CD1c-positive myeloid dendritic cell (primary cell): ENCODE measurements at regions not wholly inside any gene's neighbourhood (a gene's known extent, or its start where the extent isn't known, plus 50 kb on each side); places are given as distances from the start of the nearest gene placed in this dataset.
"Not testable (repeated sequence)": the region's sequence is repeated elsewhere in the genome, so short reads cannot be mapped to it uniquely, and the experiment has no call there.

Experiments used
- DNase-seq: peaks from one replicate; pipeline ENCODE4 v3.0.0-alpha.2; 2016; ENCODE audit errors: extremely low spot score

DNA sequence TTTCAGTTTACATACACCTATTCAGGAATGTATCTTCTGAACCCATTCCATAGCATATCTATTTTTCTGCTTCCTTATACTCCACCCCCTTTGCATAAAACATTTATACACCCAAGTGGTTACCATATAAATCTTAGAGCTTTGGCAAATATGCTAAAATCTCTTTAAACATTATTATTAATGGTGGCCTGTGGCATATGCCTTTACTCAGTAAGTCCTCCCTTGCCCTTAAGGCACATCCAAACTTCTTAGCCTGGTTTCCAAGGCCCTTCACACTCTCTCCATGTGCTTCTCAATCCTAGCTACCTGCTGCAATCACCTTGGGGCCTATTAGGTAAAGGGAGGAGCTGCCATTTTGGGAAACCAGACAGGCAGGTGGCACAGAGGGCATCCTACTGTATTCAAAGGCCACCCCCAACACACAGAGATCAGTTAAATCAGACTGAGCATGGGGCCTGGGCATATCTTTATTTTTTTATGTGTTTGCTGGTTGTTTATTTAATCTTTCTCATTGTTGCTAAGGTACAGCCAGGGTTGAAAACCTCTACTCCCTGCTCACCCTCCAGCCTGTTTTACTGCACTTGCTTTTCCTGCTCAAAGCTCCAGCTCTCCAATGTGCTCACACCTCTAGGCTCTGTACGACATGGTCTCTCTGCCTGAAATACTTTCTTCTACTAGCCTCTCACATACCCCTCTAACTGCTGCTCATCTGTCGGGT lies 242.8 kb upstream of the HNRNPA3 start:
- DNase-seq = no peak

GRCh38 chr2:176976736-176977685 lies 235.6 kb upstream of the HNRNPA3 start:
- DNase-seq = no peak

GRCh38 chr2:176978921-176979320 lies 233.7 kb upstream of the HNRNPA3 start:
- DNase-seq = no peak

GRCh38 chr2:176979981-176980710 lies 232.4 kb upstream of the HNRNPA3 start:
- DNase-seq = no peak

DNA sequence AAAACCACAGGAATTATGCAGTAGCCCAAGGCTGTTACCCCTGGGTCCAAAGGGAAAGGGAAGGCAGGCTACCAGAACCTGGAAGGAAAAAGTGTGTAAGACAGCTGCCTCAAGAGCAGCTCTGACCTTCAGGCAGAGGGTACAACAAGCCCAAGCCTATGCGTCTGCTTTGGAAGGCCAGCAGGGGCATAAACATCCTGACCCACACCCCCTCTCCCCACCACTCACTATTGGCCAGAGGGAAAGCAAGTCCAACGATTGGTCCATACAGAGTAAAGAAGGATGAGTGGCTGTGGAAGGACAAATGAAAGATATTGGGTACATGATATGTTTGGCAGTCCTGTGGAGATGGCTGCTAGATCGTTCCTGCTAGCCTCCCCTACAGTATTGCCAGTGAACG lies 227.6 kb upstream of the HNRNPA3 start:
- no peak for DNase-seq

GRCh38 chr2:176985871-176986270 lies 226.7 kb upstream of the HNRNPA3 start:
- DNase-seq = no peak

DNA sequence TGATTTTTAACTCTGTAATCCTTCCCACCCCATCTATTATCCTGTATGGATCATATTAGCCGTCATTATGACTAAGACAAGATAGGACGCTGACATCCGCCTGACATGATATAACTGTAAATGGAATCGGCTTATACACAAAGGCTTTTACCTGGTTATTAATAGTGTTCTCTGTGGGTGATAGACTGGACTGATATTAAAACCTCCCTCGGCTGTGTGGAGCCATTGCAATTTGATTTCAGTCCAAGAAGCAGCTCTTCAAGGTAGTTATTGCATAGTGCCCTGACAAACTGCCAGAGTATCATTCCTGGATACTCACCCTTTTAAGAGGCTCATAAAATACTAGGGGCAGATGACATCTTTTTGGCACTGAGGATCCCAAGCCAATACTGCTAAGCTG lies 226.1 kb upstream of the HNRNPA3 start:
- DNase-seq = no peak

GRCh38 chr2:176991411-176991810 lies 221.2 kb upstream of the HNRNPA3 start:
- DNase-seq = no peak

DNA sequence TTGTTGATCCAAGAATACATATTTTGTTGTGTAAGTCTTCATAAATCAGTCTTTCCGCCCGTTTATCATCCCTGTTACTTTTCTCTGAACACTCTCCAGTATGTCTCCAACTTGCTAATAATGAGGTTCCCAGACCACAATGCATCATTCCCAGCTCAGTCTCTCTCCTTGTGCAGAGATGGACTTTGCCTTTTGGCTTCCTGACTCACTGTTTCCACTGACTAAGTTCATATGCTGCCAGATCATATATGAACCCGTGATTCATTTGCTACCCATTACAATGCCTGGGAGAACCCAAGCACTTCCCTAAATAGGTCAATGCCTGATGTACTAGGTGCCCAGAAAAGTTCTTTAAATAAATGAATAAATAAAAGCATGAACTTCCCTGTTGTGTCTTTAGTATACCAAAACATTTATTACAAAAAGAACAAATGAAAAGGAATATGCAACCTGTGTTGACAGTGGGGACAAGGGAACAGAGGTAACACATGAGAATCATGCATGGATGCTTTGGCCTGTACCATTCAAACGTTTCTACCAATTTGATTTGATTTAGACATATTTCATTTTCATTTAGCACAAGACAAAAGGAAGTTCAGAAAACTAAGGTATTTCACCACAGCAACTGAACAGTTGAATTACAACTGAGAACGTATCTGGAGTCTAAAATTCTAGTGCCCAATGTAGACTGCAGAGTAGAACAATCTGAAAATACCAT lies 215.4 kb upstream of the HNRNPA3 start:
- DNase-seq = peak; percentile 73

- no peak for DNase-seq
These were observed 214.8 kb upstream of the HNRNPA3 start for GRCh38 chr2:176997792-176998169.

DNA sequence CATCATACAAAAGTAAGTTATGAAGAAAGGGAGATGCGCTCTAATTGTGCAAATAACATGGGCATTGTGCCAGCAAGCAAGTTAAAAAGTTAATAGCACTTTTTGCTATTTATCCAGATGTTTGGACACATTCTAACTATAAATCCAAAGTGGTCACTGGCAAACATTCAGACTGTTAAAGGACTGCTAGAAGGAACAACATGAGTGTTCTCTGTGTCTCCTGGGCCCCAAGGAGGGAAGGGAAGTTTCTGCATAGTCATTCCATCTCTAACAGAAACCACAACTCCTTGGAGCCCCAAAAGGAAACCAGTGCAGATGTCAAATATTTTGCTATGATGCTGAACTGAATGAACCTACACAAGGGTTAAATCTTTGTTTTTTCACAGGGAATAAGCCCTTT lies 213.3 kb upstream of the HNRNPA3 start:
- peak; percentile 17 for DNase-seq

DNA sequence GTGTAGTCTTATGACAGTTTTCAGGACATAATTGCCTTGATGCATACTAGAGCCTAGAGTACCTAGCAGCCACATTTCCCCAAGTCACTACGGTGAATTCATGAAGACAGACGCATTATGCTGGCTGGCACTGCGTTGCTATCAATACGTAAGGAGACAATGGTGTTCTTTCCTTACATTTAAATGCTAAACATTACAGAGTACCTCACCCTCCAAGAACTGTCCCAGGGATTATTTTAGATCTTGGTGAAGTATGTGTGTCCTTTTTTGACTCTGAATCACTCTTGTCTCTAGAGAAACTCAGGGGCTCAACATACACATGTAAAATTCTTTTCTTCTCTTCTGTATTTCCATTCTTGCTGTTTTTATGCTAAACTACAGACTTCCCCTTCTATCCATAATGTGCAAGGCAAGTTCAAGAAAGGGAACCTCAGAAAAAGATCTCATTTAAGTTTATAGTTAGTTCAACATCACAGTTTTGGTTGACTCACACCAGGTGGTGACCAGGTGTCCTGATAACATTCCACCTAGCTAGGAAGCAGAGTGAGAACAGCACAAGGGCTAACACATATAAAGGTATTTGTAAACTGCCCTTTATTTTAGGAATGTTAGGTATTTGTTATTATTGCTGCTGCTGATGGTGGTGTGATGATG lies 212.4 kb upstream of the HNRNPA3 start:
- no peak for DNase-seq

DNA sequence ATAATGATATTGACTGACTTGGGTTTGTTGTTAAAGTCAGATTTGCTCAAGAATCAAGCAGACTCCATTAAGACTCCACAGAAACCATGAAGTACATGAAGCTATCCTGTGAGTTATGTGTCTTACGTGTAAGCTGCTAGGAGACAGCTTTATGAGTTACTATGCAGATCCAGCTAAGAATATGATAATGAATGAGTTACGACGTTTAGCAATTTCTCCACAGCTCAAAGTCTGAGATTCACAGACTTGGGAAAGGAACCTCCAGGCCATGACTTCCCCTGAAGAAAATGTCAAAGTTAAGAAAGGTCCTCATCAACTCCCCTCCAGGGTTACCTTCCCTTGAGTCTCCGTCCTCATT lies 211.9 kb upstream of the HNRNPA3 start:
- no peak for DNase-seq

DNA sequence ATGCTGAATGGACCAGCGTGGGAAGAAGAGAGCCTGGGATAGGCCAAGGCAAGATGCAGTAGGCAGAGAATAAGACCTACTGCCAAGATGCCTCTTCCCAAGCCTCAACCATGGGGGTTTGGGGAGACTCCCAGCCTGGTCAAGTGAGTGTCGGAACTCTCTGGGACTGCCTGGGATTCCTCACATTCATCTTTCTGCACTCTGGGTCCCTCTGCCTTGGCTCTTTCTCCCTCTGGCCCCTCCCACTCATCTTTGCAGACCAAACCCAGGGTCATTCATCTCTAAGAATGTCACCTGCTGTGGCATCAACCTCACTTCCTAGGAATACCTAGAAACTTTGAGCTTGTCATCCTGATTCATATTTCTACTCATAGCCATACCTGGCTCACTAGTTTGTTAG lies 211.3 kb upstream of the HNRNPA3 start:
- DNase-seq = no peak

GRCh38 chr2:177002983-177003382 lies 209.6 kb upstream of the HNRNPA3 start:
- no peak for DNase-seq

DNA sequence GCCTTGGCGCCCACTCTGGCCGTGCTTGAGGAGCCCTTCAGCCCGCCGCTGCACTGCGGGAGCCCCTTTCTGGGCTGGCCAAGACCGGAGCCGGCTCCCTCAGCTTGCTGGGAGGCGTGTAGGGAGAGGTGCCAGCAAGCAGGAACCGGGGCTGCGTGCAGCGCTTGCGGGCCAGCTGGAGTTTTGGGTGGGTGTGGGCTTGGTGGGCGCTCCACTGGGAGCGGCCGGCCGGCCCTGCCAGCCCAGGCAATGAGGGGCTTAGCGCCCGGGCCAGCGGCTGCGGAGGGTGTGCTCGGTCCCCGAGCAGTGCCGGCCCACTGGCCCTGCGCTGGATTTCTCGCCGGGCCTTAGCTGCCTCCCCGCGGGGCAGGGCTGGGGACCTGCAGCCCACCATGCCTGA lies 204.9 kb upstream of the HNRNPA3 start:
- DNase-seq = not testable (repeated sequence)

GRCh38 chr2:177008662-177009061 lies 203.9 kb upstream of the HNRNPA3 start:
- not testable (repeated sequence) for DNase-seq

DNA sequence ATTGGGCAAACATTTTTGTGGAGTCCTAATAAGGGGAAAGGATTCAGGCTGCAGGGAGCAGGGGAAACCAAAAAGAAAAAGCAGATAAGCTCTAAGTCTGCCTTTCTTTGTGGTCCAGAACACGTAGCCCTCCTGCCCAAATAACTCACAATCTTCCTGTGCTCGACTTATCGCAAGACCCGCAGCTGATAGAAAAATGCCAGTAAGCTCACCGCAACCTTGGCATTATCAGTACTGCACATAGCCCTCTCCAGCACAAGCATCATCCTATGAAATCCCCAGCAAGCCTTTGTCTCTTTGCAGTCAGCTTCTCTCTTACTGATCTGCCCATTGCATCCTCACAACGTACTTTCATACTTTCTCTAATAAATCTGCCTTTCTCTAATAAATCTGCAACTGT lies 202.4 kb upstream of the HNRNPA3 start:
- DNase-seq = no peak

GRCh38 chr2:177010861-177011260 lies 201.7 kb upstream of the HNRNPA3 start:
- DNase-seq = no peak

DNA sequence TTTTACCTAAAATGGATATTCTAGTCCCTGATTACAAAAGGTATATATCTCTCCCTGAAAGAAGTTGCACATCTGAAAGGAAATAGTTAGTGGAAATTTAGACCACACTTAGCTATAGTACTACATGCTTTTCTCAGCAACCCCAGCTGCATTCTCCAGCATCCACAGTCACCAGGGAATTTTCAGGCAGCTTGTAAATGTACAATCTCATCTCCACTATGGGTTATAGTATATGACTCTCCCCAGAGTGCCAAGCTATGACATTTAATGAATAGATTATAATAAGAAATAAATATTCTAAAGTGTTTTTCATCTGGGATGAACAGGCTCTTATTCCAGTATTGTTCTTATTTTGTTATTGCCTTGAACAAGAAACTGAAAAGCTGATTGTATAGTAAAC lies 197.6 kb upstream of the HNRNPA3 start:
- no peak for DNase-seq

GRCh38 chr2:177015356-177015923 lies 197.2 kb upstream of the HNRNPA3 start:
- DNase-seq = no peak
